ENCODE measurements at regions not wholly inside any gene's neighbourhood (a gene's known extent, or its start where the extent isn't known, plus 50 kb on each side); places are given as distances from the start of the nearest gene placed in this dataset.

GRCh38 chr2:120546048-120546864, 189.4 kb upstream of the GLI2 start (continued):
- peak; percentile 89; the same call in 1 of the 2 replicates for TF ChIP-seq ZNF670 (CRISPR knock-in tag; IDR thresholded peaks at IDR 0.05; ENCODE audit: borderline replicate concordance)
- peak; percentile 92; the same call in 1 of the 2 replicates for TF ChIP-seq SAFB2 (CRISPR knock-in tag; IDR thresholded peaks at IDR 0.05; ENCODE audit: borderline replicate concordance, low read depth)
- no peak for TF ChIP-seq PHB2 (IDR thresholded peaks at IDR 0.05; ENCODE audit: partially characterized antibody)
- peak; percentile 89; the same call in 1 of the 2 replicates for TF ChIP-seq ZNF710 (CRISPR knock-in tag; IDR thresholded peaks at IDR 0.05; ENCODE audit: borderline replicate concordance)
- TF ChIP-seq XBP1 (CRISPR knock-in tag; IDR thresholded peaks at IDR 0.05): peak; percentile 73; the same call in 1 of the 2 replicates
- no peak for TF ChIP-seq JARID2 (CRISPR knock-in tag; IDR thresholded peaks at IDR 0.05; ENCODE audit: insufficient replicate concordance)
- TF ChIP-seq GABPA (IDR thresholded peaks at IDR 0.05; ENCODE audit: low read depth, low read length): no peak
- peak; percentile 79 for TF ChIP-seq GABPA (CRISPR knock-in tag; IDR thresholded peaks at IDR 0.05; ENCODE audit: low read depth)
- TF ChIP-seq MXD3 (CRISPR knock-in tag; IDR thresholded peaks at IDR 0.05): no peak; the same call in 1 of the 2 replicates
- no peak for TF ChIP-seq MZF1 (CRISPR knock-in tag; IDR thresholded peaks at IDR 0.05; ENCODE audit: borderline replicate concordance)
- TF ChIP-seq ZNF274 (CRISPR knock-in tag; IDR thresholded peaks at IDR 0.05): peak; percentile 92
- TF ChIP-seq NFYC (CRISPR knock-in tag; IDR thresholded peaks at IDR 0.05): no peak
- TF ChIP-seq CBX5 (CRISPR knock-in tag; IDR thresholded peaks at IDR 0.05; ENCODE audit: borderline replicate concordance): no peak; the same call in 1 of the 2 replicates
- TF ChIP-seq ZKSCAN8 (CRISPR knock-in tag; IDR thresholded peaks at IDR 0.05; ENCODE audit: borderline replicate concordance): peak; percentile 68; the same call in 1 of the 2 replicates
- TF ChIP-seq JUNB (CRISPR knock-in tag; IDR thresholded peaks at IDR 0.05; ENCODE audit: borderline replicate concordance): 0 out of 2 replicates have a peak, but pooled peaks have one; percentile 67
- no peak for TF ChIP-seq ZNF720 (CRISPR knock-in tag; IDR thresholded peaks at IDR 0.05)
- no peak for TF ChIP-seq ZNF703 (CRISPR knock-in tag; IDR thresholded peaks at IDR 0.05; ENCODE audit: borderline replicate concordance)
- TF ChIP-seq SKIL (CRISPR knock-in tag; IDR thresholded peaks at IDR 0.05; ENCODE audit: borderline replicate concordance): peak; percentile 90
- no peak for TF ChIP-seq RARG (CRISPR knock-in tag; IDR thresholded peaks at IDR 0.05; ENCODE audit: low read depth)
- TF ChIP-seq IRF1 (CRISPR knock-in tag; IDR thresholded peaks at IDR 0.05; ENCODE audit: low read depth): 0 out of 2 replicates have a peak, but pooled peaks have one; percentile 83
- TF ChIP-seq DBP (CRISPR knock-in tag; IDR thresholded peaks at IDR 0.05; ENCODE audit: not compliant biosample characterization): peak; percentile 92
- 0 out of 2 replicates have a peak, but pooled peaks have one; percentile 78 for TF ChIP-seq SRY (CRISPR knock-in tag; IDR thresholded peaks at IDR 0.05)
- peak; percentile 71; the same call in 1 of the 2 replicates for TF ChIP-seq ZNF34 (CRISPR knock-in tag; IDR thresholded peaks at IDR 0.05; ENCODE audit: borderline replicate concordance)
